Osteoblast (primary cell): ENCODE measurements at regions not wholly inside any gene's neighbourhood (a gene's known extent, or its start where the extent isn't known, plus 50 kb on each side); places are given as distances from the start of the nearest gene placed in this dataset.

ENCODE experiments used
- DNase-seq: peaks from one replicate; pipeline ENCODE4 v3.0.0; 2011; ENCODE audit warnings: low spot score, mixed read lengths; ENCODE audit not compliant: insufficient read length; ENCODE audit errors: missing footprints
- H2AFZ ChIP-seq: 2 replicates; pipeline ENCODE4 v1.6.0; 2011; ENCODE audit warnings: mild to moderate bottlenecking, low read length
- H3K27ac ChIP-seq: 2 replicates; pipeline ENCODE4 v1.5.1; 2011; ENCODE audit warnings: mild to moderate bottlenecking, low read depth, low read length, moderate library complexity
- H3K27me3 ChIP-seq: 2 replicates; pipeline ENCODE4 v1.6.0; 2012; ENCODE audit warnings: mild to moderate bottlenecking, control low read depth, inconsistent platforms, low read length, moderate library complexity; ENCODE audit not compliant: insufficient read depth
- H3K36me3 ChIP-seq: 2 replicates; pipeline ENCODE4 v1.5.1; 2011; ENCODE audit warnings: mild to moderate bottlenecking, low read length, control low read depth, moderate library complexity; ENCODE audit not compliant: insufficient read depth
- H3K4me1 ChIP-seq: 2 replicates; pipeline ENCODE4 v1.5.1; 2011; ENCODE audit warnings: mild to moderate bottlenecking, low read length, control low read depth, moderate library complexity; ENCODE audit not compliant: insufficient read depth
- H3K4me2 ChIP-seq: 2 replicates; pipeline ENCODE4 v1.6.0; 2011; ENCODE audit warnings: mild to moderate bottlenecking, low read length; ENCODE audit not compliant: insufficient read depth
- H3K4me3 ChIP-seq: fragments of 200-600 bp; sonication (generic); 3 replicates; pipeline ENCODE4 v1.5.1; 2012; ENCODE audit warnings: mild to moderate bottlenecking, low read length, inconsistent platforms; ENCODE audit not compliant: insufficient read depth
- H3K79me2 ChIP-seq: 2 replicates; pipeline ENCODE4 v1.6.0; 2012; ENCODE audit warnings: mild to moderate bottlenecking, low read length, control low read depth, inconsistent platforms; ENCODE audit not compliant: insufficient read depth
- H3K9me3 ChIP-seq: 2 replicates; pipeline ENCODE4 v1.5.1; 2011; ENCODE audit warnings: low read depth, low read length, control low read depth
- H4K20me1 ChIP-seq: 2 replicates; pipeline ENCODE4 v1.6.0; 2012; ENCODE audit warnings: mild to moderate bottlenecking, low read length, control low read depth; ENCODE audit not compliant: insufficient read depth
- CTCF ChIP-seq: IDR thresholded peaks from 2 replicates; pipeline ENCODE4 v1.5.1; 2011; ENCODE audit warnings: mild to moderate bottlenecking, low read depth, low read length, moderate library complexity; ENCODE audit errors: extremely low read depth

- Histone ChIP-seq H3K27me3 (peaks cover 11% of the 10 kb centered on the region), H2AFZ (no peak overlapping the region), H3K9me3 (no peaks in the 10 kb centered on the region), H3K4me3 (no peak overlapping the region), H3K79me2 (no peaks in the 10 kb centered on the region), H3K27ac (no peak overlapping the region), H3K36me3 (no peaks in the 10 kb centered on the region), H3K4me1 (peaks cover 21% of the 10 kb centered on the region), H4K20me1 (no peaks in the 10 kb centered on the region), H3K4me2 (no peak overlapping the region)
- TF ChIP-seq CTCF: no peak
- no peak for DNase-seq
Measured at GRCh38 chr9:86600977-86601376, 246.8 kb upstream of the TUT7 start.

DNA sequence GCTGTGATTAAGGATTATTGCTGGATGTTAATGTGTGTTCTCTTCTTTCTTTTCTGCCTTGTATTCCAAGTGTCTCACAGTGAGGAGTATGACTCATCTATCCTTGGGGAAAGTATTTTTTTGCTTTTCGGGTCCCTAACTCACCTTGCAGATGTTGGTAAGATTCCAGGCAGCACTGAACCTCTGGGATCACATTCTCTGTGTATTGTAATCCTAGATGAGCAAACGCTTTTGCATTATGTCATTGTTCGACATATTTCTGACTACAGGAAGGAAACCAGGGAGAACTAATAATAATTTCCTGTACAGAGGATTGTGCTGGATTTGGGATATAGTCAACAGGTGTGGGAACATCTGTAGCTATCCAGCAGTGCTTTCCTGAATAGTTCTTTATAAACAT is 246.1 kb upstream of the TUT7 start:
- Histone ChIP-seq H3K4me1 (peaks cover 20% of the 10 kb centered on the region), H3K27me3 (peaks cover 11% of the 10 kb centered on the region), H3K79me2 (no peaks in the 10 kb centered on the region), H3K4me3 (no peak overlapping the region), H3K27ac (no peak overlapping the region), H3K9me3 (no peaks in the 10 kb centered on the region), H3K4me2 (no peak overlapping the region), H2AFZ (no peak overlapping the region), H3K36me3 (no peaks in the 10 kb centered on the region), H4K20me1 (no peaks in the 10 kb centered on the region)
- TF ChIP-seq CTCF: no peak
- DNase-seq: no peak

GRCh38 chr9:86599561-86599960 is 245.4 kb upstream of the TUT7 start:
- Histone ChIP-seq H2AFZ (no peak overlapping the region), H3K4me1 (peaks cover 15% of the 10 kb centered on the region), H3K79me2 (no peaks in the 10 kb centered on the region), H3K27ac (no peak overlapping the region), H3K27me3 (peaks cover 11% of the 10 kb centered on the region), H3K4me2 (no peak overlapping the region), H3K36me3 (no peaks in the 10 kb centered on the region), H3K9me3 (no peaks in the 10 kb centered on the region), H4K20me1 (no peaks in the 10 kb centered on the region), H3K4me3 (no peak overlapping the region)
- TF ChIP-seq CTCF: no peak
- no peak for DNase-seq

GRCh38 chr9:86598411-86599239 is 244.4 kb upstream of the TUT7 start:
- H4K20me1 ChIP-seq: no peaks in the 10 kb centered on the region
- no peak overlapping the region for H3K27ac ChIP-seq
- peak overlapping the region; percentile 9 for H3K4me2 ChIP-seq
- no peaks in the 10 kb centered on the region for H3K9me3 ChIP-seq
- H2AFZ ChIP-seq: no peak overlapping the region
- no peaks in the 10 kb centered on the region for H3K36me3 ChIP-seq
- peaks cover 11% of the 10 kb centered on the region for H3K4me1 ChIP-seq
- no peaks in the 10 kb centered on the region for H3K79me2 ChIP-seq
- DNase-seq: no peak
- peaks cover 11% of the 10 kb centered on the region for H3K27me3 ChIP-seq
- no peak for TF ChIP-seq CTCF
- H3K4me3 ChIP-seq: no peak overlapping the region
